PC-9 (cell line): ENCODE measurements at regions not wholly inside any gene's neighbourhood (a gene's known extent, or its start where the extent isn't known, plus 50 kb on each side); places are given as distances from the start of the nearest gene placed in this dataset.

ENCODE experiments used
- BruUV-seq: library from RNA; stranded (reverse); fragments of 400-500 nt; replicated peaks from 2 replicates; lab custom pipeline; 2021; lab: Mats Ljungman, UMichigan
- CTCF ChIA-PET: fragments of 300-600 bp; sonication (Branson Sonifier 250); formaldehyde crosslinking; loops from one replicate; lab custom pipeline; 2022; ENCODE audit warnings: antibody characterized with exemption; lab: Charles Lee
- POLR2A ChIA-PET: fragments of 300-600 bp; sonication (Branson Sonifier 250); formaldehyde crosslinking; loops from one replicate; lab custom pipeline; 2022; ENCODE audit warnings: antibody characterized with exemption; ENCODE audit not compliant: unreplicated experiment; lab: Charles Lee
- DNase-seq, 2 experiments: peaks; one replicate each; pipeline versions ENCODE4 v3.0.0 to v3.0.0-alpha.2; 2015 to 2022; ENCODE audit warnings: mixed read lengths in 1 of 2
- H2AFZ ChIP-seq: fragments of 200-600 bp; sonication (generic); 2 replicates; pipeline ENCODE4 v1.8.1; 2017; ENCODE audit warnings: antibody characterized with exemption
- H3F3A ChIP-seq: fragments of 200-600 bp; sonication (generic); 2 replicates; pipeline ENCODE4 v1.8.1; 2017; ENCODE audit warnings: antibody characterized with exemption, mild to moderate bottlenecking, low read depth; ENCODE audit not compliant: insufficient read depth
- H3K27ac ChIP-seq: fragments of 200-600 bp; sonication (generic); 2 replicates; pipeline ENCODE4 v1.6.1; 2016; ENCODE audit warnings: mixed run types
- H3K27me3 ChIP-seq: fragments of 200-600 bp; sonication (generic); 2 replicates; pipeline ENCODE4 v1.6.1; 2016; ENCODE audit warnings: low read depth, mixed run types; ENCODE audit not compliant: insufficient read depth
- H3K36me3 ChIP-seq: fragments of 200-600 bp; sonication (generic); 2 replicates; pipeline ENCODE4 v1.6.1; 2016; ENCODE audit warnings: low read depth, mixed run types
- H3K4me1 ChIP-seq: fragments of 200-600 bp; sonication (generic); replicated peaks from 2 replicates; pipeline ENCODE4 v1.6.1; 2016; ENCODE audit warnings: mixed run types; ENCODE audit not compliant: insufficient read depth
- H3K4me2 ChIP-seq: fragments of 200-600 bp; sonication (generic); 2 replicates; pipeline ENCODE4 v1.6.1; 2017; ENCODE audit warnings: mixed run types
- H3K4me3 ChIP-seq: fragments of 200-600 bp; sonication (generic); 2 replicates; pipeline ENCODE4 v1.6.1; 2016; ENCODE audit warnings: mixed run types
- H3K79me2 ChIP-seq: fragments of 200-600 bp; sonication (generic); 2 replicates; pipeline ENCODE4 v1.6.1; 2017; ENCODE audit warnings: low read depth, mixed run types
- H3K9me2 ChIP-seq: fragments of 200-600 bp; sonication (generic); 2 replicates; pipeline ENCODE4 v1.8.1; 2017; ENCODE audit warnings: mild to moderate bottlenecking; ENCODE audit not compliant: insufficient read depth
- H3K9me3 ChIP-seq: fragments of 200-600 bp; sonication (generic); 2 replicates; pipeline ENCODE4 v1.8.1; 2016; ENCODE audit warnings: low read depth; ENCODE audit not compliant: insufficient read depth
- H4K20me1 ChIP-seq: fragments of 200-600 bp; sonication (generic); 2 replicates; pipeline ENCODE4 v1.8.1; 2017; ENCODE audit not compliant: insufficient read depth
- EZH2 ChIP-seq: fragments of 200-600 bp; sonication (generic); IDR thresholded peaks from 2 replicates; pipeline ENCODE4 v1.8.0; 2017; ENCODE audit warnings: antibody characterized with exemption, low read depth
- intact Hi-C: fragments of 100-400 bp; cut with micrococcal nuclease; formaldehyde crosslinking; loops from one replicate; pipeline ENCODE4 v1.10.0; 2022; ENCODE audit not compliant: unreplicated experiment
- TF ChIP-seq, protein P1 (sequence below): fragments of 200-600 bp; sonication (generic); conservative IDR thresholded peaks from 2 replicates; pipeline ENCODE4 v1.6.1; 2017; ENCODE audit warnings: mixed run types, antibody characterized with exemption, mild to moderate bottlenecking, moderate library complexity

- intact Hi-C loops: no loop called here
- Histone ChIP-seq H3K36me3 (no peaks in the 10 kb centered on the region), H4K20me1 (no peaks in the 10 kb centered on the region), H3K4me3 (no peak overlapping the region), H3K79me2 (no peaks in the 10 kb centered on the region), H3K4me2 (no peak overlapping the region), H3K4me1 (no peaks in the 10 kb centered on the region), H3K9me2 (no peaks in the 10 kb centered on the region), H3K9me3 (no peaks in the 10 kb centered on the region), H3K27ac (no peak overlapping the region), H2AFZ (no peak overlapping the region), H3K27me3 (no peaks in the 10 kb centered on the region), H3F3A (no peaks in the 10 kb centered on the region)
- BruUV-seq: no TSS peak
- DNase-seq: no peak
- ChIA-PET CTCF (no interaction called here), POLR2A (no interaction called here)
- TF ChIP-seq, protein P1, sequence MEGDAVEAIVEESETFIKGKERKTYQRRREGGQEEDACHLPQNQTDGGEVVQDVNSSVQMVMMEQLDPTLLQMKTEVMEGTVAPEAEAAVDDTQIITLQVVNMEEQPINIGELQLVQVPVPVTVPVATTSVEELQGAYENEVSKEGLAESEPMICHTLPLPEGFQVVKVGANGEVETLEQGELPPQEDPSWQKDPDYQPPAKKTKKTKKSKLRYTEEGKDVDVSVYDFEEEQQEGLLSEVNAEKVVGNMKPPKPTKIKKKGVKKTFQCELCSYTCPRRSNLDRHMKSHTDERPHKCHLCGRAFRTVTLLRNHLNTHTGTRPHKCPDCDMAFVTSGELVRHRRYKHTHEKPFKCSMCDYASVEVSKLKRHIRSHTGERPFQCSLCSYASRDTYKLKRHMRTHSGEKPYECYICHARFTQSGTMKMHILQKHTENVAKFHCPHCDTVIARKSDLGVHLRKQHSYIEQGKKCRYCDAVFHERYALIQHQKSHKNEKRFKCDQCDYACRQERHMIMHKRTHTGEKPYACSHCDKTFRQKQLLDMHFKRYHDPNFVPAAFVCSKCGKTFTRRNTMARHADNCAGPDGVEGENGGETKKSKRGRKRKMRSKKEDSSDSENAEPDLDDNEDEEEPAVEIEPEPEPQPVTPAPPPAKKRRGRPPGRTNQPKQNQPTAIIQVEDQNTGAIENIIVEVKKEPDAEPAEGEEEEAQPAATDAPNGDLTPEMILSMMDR: no peak
- no peak for TF ChIP-seq EZH2
These were observed 177.6 kb downstream of the STK31 start for GRCh38 chr7:23887660-23888059.

DNA sequence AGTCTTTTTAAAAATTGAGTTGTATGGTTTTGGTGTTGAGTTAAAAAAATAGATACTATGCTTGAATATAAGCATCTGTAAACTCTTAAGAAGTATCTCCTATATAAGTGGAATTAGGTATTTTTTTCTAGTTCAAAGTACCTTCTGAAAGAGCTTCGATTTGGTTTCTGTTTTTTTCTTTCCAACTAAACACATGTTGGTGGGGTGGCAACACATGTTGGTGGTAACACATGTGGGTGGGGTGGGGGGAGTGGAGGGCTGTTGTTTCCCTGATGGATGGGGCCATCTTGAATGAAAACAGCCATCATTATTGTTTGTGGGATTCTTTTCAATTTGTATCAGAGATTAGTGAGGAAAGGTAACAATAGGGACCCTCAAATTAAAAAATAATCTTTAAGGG, 178.9 kb downstream of the STK31 start:
- no peaks in the 10 kb centered on the region for H3K36me3 ChIP-seq
- intact Hi-C loops: no loop called here
- H3K9me2 ChIP-seq: no peaks in the 10 kb centered on the region
- H2AFZ ChIP-seq: no peak overlapping the region
- H4K20me1 ChIP-seq: no peaks in the 10 kb centered on the region
- no peak for DNase-seq
- CTCF ChIA-PET: no interaction called here
- H3K27ac ChIP-seq: no peak overlapping the region
- no peaks in the 10 kb centered on the region for H3F3A ChIP-seq
- no peaks in the 10 kb centered on the region for H3K9me3 ChIP-seq
- no peak for TF ChIP-seq EZH2
- TF ChIP-seq, protein P1: no peak
- H3K27me3 ChIP-seq: no peaks in the 10 kb centered on the region
- no peak overlapping the region for H3K4me2 ChIP-seq
- no TSS peak for BruUV-seq
- H3K79me2 ChIP-seq: no peaks in the 10 kb centered on the region
- POLR2A ChIA-PET: no interaction called here
- H3K4me1 ChIP-seq: no peaks in the 10 kb centered on the region
- no peak overlapping the region for H3K4me3 ChIP-seq

- Histone ChIP-seq H3K4me2 (no peak overlapping the region), H2AFZ (no peak overlapping the region), H3K27ac (no peak overlapping the region), H3F3A (no peaks in the 10 kb centered on the region), H3K36me3 (no peaks in the 10 kb centered on the region), H3K9me2 (no peaks in the 10 kb centered on the region), H3K27me3 (no peaks in the 10 kb centered on the region), H3K9me3 (no peaks in the 10 kb centered on the region), H4K20me1 (no peaks in the 10 kb centered on the region), H3K4me1 (no peaks in the 10 kb centered on the region), H3K4me3 (no peak overlapping the region), H3K79me2 (no peaks in the 10 kb centered on the region)
- BruUV-seq: no TSS peak
- TF ChIP-seq, protein P1: no peak
- no peak for TF ChIP-seq EZH2
- intact Hi-C loops: no loop called here
- ChIA-PET CTCF (no interaction called here), POLR2A (no interaction called here)
- no peak for DNase-seq
These were observed 179.5 kb downstream of the STK31 start for GRCh38 chr7:23889566-23889965.
